ENCODE measurements at regions not wholly inside any gene's neighbourhood (a gene's known extent, or its start where the extent isn't known, plus 50 kb on each side); places are given as distances from the start of the nearest gene placed in this dataset.
"Not testable (repeated sequence)": the region's sequence is repeated elsewhere in the genome, so short reads cannot be mapped to it uniquely, and the experiment has no call there.

GRCh38 chr9:31554941-31555340 lies 829.5 kb upstream of the ACO1 start:
- H3K27ac ChIP-seq: no peak overlapping the region
- DNase-seq (ENCODE audit: low spot score): no peak
- TF ChIP-seq CTCF (conservative IDR thresholded peaks at IDR 0.05; ENCODE audit: low read depth): no peak
- ChIA-PET CTCF (no interaction called here), POLR2A (ENCODE audit: low non-redundant PET) (no interaction called here)

- POLR2A ChIA-PET (ENCODE audit: low non-redundant PET): no interaction called here
- TF ChIP-seq CTCF (conservative IDR thresholded peaks at IDR 0.05; ENCODE audit: low read depth): no peak
Measured at GRCh38 chr9:31556667-31557463, 827.6 kb upstream of the ACO1 start.

GRCh38 chr9:31572190-31572589 lies 812.3 kb upstream of the ACO1 start:
- POLR2A ChIA-PET (ENCODE audit: low non-redundant PET): not testable (repeated sequence)

More at GRCh38 chr9:31556667-31557463, 827.6 kb upstream of the ACO1 start:
- DNase-seq (ENCODE audit: low spot score): no peak
- no peak overlapping the region for H3K27ac ChIP-seq
- CTCF ChIA-PET: no interaction called here

GRCh38 chr9:31573561-31573960 lies 810.9 kb upstream of the ACO1 start:
- no peak overlapping the region for H3K27ac ChIP-seq
- TF ChIP-seq CTCF (conservative IDR thresholded peaks at IDR 0.05; ENCODE audit: low read depth): no peak
- no peak for DNase-seq (ENCODE audit: low spot score)
- CTCF ChIA-PET: interaction anchor here (0.6 kb wide), 1 partner anchor 408 kb away, joined by 3 read pairs; no protein-coding TSS in a partner anchor
- POLR2A ChIA-PET (ENCODE audit: low non-redundant PET): no interaction called here

More at GRCh38 chr9:31572190-31572589, 812.3 kb upstream of the ACO1 start:
- CTCF ChIA-PET; H3K27ac ChIP-seq; DNase-seq (ENCODE audit: low spot score): not testable (repeated sequence)

GRCh38 chr9:31574006-31574765 lies 810.3 kb upstream of the ACO1 start:
- TF ChIP-seq CTCF (conservative IDR thresholded peaks at IDR 0.05; ENCODE audit: low read depth): no peak
- CTCF ChIA-PET: interaction anchor here (0.6 kb wide), 1 partner anchor 408 kb away, joined by 3 read pairs; no protein-coding TSS in a partner anchor
- peak; percentile 13 for DNase-seq (ENCODE audit: low spot score)
- POLR2A ChIA-PET (ENCODE audit: low non-redundant PET): no interaction called here
- no peak overlapping the region for H3K27ac ChIP-seq

GRCh38 chr9:31582071-31582470 lies 802.4 kb upstream of the ACO1 start:
- POLR2A ChIA-PET (ENCODE audit: low non-redundant PET): no interaction called here

More at GRCh38 chr9:31582071-31582470, 802.4 kb upstream of the ACO1 start:
- CTCF ChIA-PET: no interaction called here
- no peak for DNase-seq (ENCODE audit: low spot score)
- no peak for TF ChIP-seq CTCF (conservative IDR thresholded peaks at IDR 0.05; ENCODE audit: low read depth)
- H3K27ac ChIP-seq: no peak overlapping the region

Measured in RWPE1 (cell line).